ENCODE measurements at regions not wholly inside any gene's neighbourhood (a gene's known extent, or its start where the extent isn't known, plus 50 kb on each side); places are given as distances from the start of the nearest gene placed in this dataset.
"Not testable (repeated sequence)": the region's sequence is repeated elsewhere in the genome, so short reads cannot be mapped to it uniquely, and the experiment has no call there.

GRCh38 chr14:44412858-44413569 is 94.1 kb downstream of the FSCB start:
- Histone ChIP-seq H3K36me3 (ENCODE audit: insufficient read depth, low read length) (no peaks in the 10 kb centered on the region), H3K9ac (ENCODE audit: low read depth, low read length) (no peak overlapping the region), H3K9me3 (ENCODE audit: control insufficient read depth, insufficient read depth, low read length) (no peaks in the 10 kb centered on the region), H3K4me1 (ENCODE audit: insufficient read depth, low read length) (peaks cover 7% of the 10 kb centered on the region; the same call in 1 of the 2 replicates)

GRCh38 chr14:44405011-44405486 is 102.0 kb downstream of the FSCB start:
- Histone ChIP-seq H3K9me3 (ENCODE audit: control insufficient read depth, insufficient read depth, low read length) (no peaks in the 10 kb centered on the region), H3K9ac (ENCODE audit: low read depth, low read length) (no peak overlapping the region), H3K4me1 (ENCODE audit: insufficient read depth, low read length) (no peaks in the 10 kb centered on the region), H3K36me3 (ENCODE audit: insufficient read depth, low read length) (no peaks in the 10 kb centered on the region)

GRCh38 chr14:44404599-44404998 is 102.5 kb downstream of the FSCB start:
- H3K9me3 ChIP-seq (ENCODE audit: control insufficient read depth, insufficient read depth, low read length) = no peaks in the 10 kb centered on the region
- no peaks in the 10 kb centered on the region for H3K36me3 ChIP-seq (ENCODE audit: insufficient read depth, low read length)
- no peaks in the 10 kb centered on the region for H3K4me1 ChIP-seq (ENCODE audit: insufficient read depth, low read length)
- no peak overlapping the region for H3K9ac ChIP-seq (ENCODE audit: low read depth, low read length)

- H3K9me3 ChIP-seq (ENCODE audit: control insufficient read depth, insufficient read depth, low read length) = no peaks in the 10 kb centered on the region
- H3K36me3 ChIP-seq (ENCODE audit: insufficient read depth, low read length) = no peaks in the 10 kb centered on the region
- H3K9ac ChIP-seq (ENCODE audit: low read depth, low read length) = no peak overlapping the region
- H3K4me1 ChIP-seq (ENCODE audit: insufficient read depth, low read length) = no peaks in the 10 kb centered on the region
These were observed 103.0 kb downstream of the FSCB start for GRCh38 chr14:44404036-44404435.

GRCh38 chr14:44403193-44403592 is 103.9 kb downstream of the FSCB start:
- Histone ChIP-seq H3K9me3 (ENCODE audit: control insufficient read depth, insufficient read depth, low read length) (no peaks in the 10 kb centered on the region), H3K9ac (ENCODE audit: low read depth, low read length) (no peak overlapping the region), H3K4me1 (ENCODE audit: insufficient read depth, low read length) (no peaks in the 10 kb centered on the region), H3K36me3 (ENCODE audit: insufficient read depth, low read length) (no peaks in the 10 kb centered on the region)

GRCh38 chr14:44396226-44396625 is 110.9 kb downstream of the FSCB start:
- H3K4me1 ChIP-seq (ENCODE audit: insufficient read depth, low read length) = no peaks in the 10 kb centered on the region
- H3K36me3 ChIP-seq (ENCODE audit: insufficient read depth, low read length) = no peaks in the 10 kb centered on the region
- no peak overlapping the region for H3K9ac ChIP-seq (ENCODE audit: low read depth, low read length)
- no peaks in the 10 kb centered on the region for H3K9me3 ChIP-seq (ENCODE audit: control insufficient read depth, insufficient read depth, low read length)

GRCh38 chr14:44392984-44393383 is 114.1 kb downstream of the FSCB start:
- Histone ChIP-seq H3K4me1 (ENCODE audit: insufficient read depth, low read length) (no peaks in the 10 kb centered on the region), H3K9me3 (ENCODE audit: control insufficient read depth, insufficient read depth, low read length) (no peaks in the 10 kb centered on the region), H3K36me3 (ENCODE audit: insufficient read depth, low read length) (no peaks in the 10 kb centered on the region), H3K9ac (ENCODE audit: low read depth, low read length) (no peak overlapping the region)

- Histone ChIP-seq H3K9me3 (ENCODE audit: control insufficient read depth, insufficient read depth, low read length) (no peaks in the 10 kb centered on the region), H3K4me1 (ENCODE audit: insufficient read depth, low read length) (no peaks in the 10 kb centered on the region), H3K9ac (ENCODE audit: low read depth, low read length) (no peak overlapping the region), H3K36me3 (ENCODE audit: insufficient read depth, low read length) (no peaks in the 10 kb centered on the region)
These were observed 118.8 kb downstream of the FSCB start for GRCh38 chr14:44388306-44388705.

GRCh38 chr14:44385906-44386305 is 121.2 kb downstream of the FSCB start:
- H3K9me3 ChIP-seq (ENCODE audit: control insufficient read depth, insufficient read depth, low read length) = no peaks in the 10 kb centered on the region
- H3K9ac ChIP-seq (ENCODE audit: low read depth, low read length) = no peak overlapping the region
- H3K36me3 ChIP-seq (ENCODE audit: insufficient read depth, low read length) = no peaks in the 10 kb centered on the region
- H3K4me1 ChIP-seq (ENCODE audit: insufficient read depth, low read length) = no peaks in the 10 kb centered on the region

- H3K36me3 ChIP-seq (ENCODE audit: insufficient read depth, low read length); H3K9me3 ChIP-seq (ENCODE audit: control insufficient read depth, insufficient read depth, low read length); H3K4me1 ChIP-seq (ENCODE audit: insufficient read depth, low read length); H3K9ac ChIP-seq (ENCODE audit: low read depth, low read length): not testable (repeated sequence)
These were observed 121.8 kb downstream of the FSCB start for GRCh38 chr14:44385296-44385695.

GRCh38 chr14:44384601-44385293 is 122.3 kb downstream of the FSCB start:
- not testable (repeated sequence) for H3K9ac ChIP-seq (ENCODE audit: low read depth, low read length); H3K9me3 ChIP-seq (ENCODE audit: control insufficient read depth, insufficient read depth, low read length); H3K36me3 ChIP-seq (ENCODE audit: insufficient read depth, low read length); H3K4me1 ChIP-seq (ENCODE audit: insufficient read depth, low read length)

- H3K4me1 ChIP-seq (ENCODE audit: insufficient read depth, low read length) = no peaks in the 10 kb centered on the region
- H3K9ac ChIP-seq (ENCODE audit: low read depth, low read length) = no peak overlapping the region
- no peaks in the 10 kb centered on the region for H3K9me3 ChIP-seq (ENCODE audit: control insufficient read depth, insufficient read depth, low read length)
These were observed 123.0 kb downstream of the FSCB start for GRCh38 chr14:44384093-44384492.

GRCh38 chr14:44383636-44384035 is 123.4 kb downstream of the FSCB start:
- Histone ChIP-seq H3K9ac (ENCODE audit: low read depth, low read length) (no peak overlapping the region), H3K9me3 (ENCODE audit: control insufficient read depth, insufficient read depth, low read length) (no peaks in the 10 kb centered on the region), H3K4me1 (ENCODE audit: insufficient read depth, low read length) (no peaks in the 10 kb centered on the region), H3K36me3 (ENCODE audit: insufficient read depth, low read length) (no peaks in the 10 kb centered on the region)

More at GRCh38 chr14:44384093-44384492, 123.0 kb downstream of the FSCB start:
- H3K36me3 ChIP-seq (ENCODE audit: insufficient read depth, low read length) = no peaks in the 10 kb centered on the region

GRCh38 chr14:44379292-44379977 is 127.6 kb downstream of the FSCB start:
- Histone ChIP-seq H3K9ac (ENCODE audit: low read depth, low read length) (no peak overlapping the region), H3K4me1 (ENCODE audit: insufficient read depth, low read length) (no peaks in the 10 kb centered on the region), H3K36me3 (ENCODE audit: insufficient read depth, low read length) (no peaks in the 10 kb centered on the region), H3K9me3 (ENCODE audit: control insufficient read depth, insufficient read depth, low read length) (peaks cover 3% of the 10 kb centered on the region; the same call in 1 of the 2 replicates)

GRCh38 chr14:44374906-44375305 is 132.2 kb downstream of the FSCB start:
- H3K9ac ChIP-seq (ENCODE audit: low read depth, low read length) = no peak overlapping the region
- no peaks in the 10 kb centered on the region for H3K36me3 ChIP-seq (ENCODE audit: insufficient read depth, low read length)
- H3K4me1 ChIP-seq (ENCODE audit: insufficient read depth, low read length) = no peaks in the 10 kb centered on the region
- peaks cover 3% of the 10 kb centered on the region; the same call in 1 of the 2 replicates for H3K9me3 ChIP-seq (ENCODE audit: control insufficient read depth, insufficient read depth, low read length)
